ENCODE measurements at regions not wholly inside any gene's neighbourhood (a gene's known extent, or its start where the extent isn't known, plus 50 kb on each side); places are given as distances from the start of the nearest gene placed in this dataset.

GRCh38 chr3:98662699-98663098, 69.3 kb upstream of the CPOX start:
- Histone ChIP-seq H3K36me3 (replicated peaks in 1 of 2; ENCODE audit: control insufficient read depth in 2 of 2, insufficient read depth in 2 of 2, low read length in 2 of 2) (no peaks in the 10 kb centered on the region), H3K4me3 (ENCODE audit: low read length in 2 of 2) (no peak overlapping the region), H2AK5ac (ENCODE audit: low read depth, low read length) (no peak overlapping the region), H3K9ac (ENCODE audit: low read depth, low read length, poor library complexity) (no peak overlapping the region), H3K23ac (ENCODE audit: low read depth, low read length, poor library complexity) (no peak overlapping the region), H4K91ac (ENCODE audit: low read depth, low read length, poor library complexity) (no peak overlapping the region), H2BK12ac (ENCODE audit: low read length) (no peak overlapping the region), H3K4me1 (ENCODE audit: control insufficient read depth in 2 of 2, insufficient read depth in 1 of 2, low read depth in 1 of 2, low read length in 2 of 2) (no peaks in the 10 kb centered on the region), H3K9me3 (replicated peaks in 1 of 2; ENCODE audit: control insufficient read depth in 2 of 2, insufficient read depth in 1 of 2, low read depth in 1 of 2, low read length in 2 of 2) (no peaks in the 10 kb centered on the region), H3K27ac (replicated peaks; ENCODE audit: low read length) (no peak overlapping the region), H3K4me2 (ENCODE audit: insufficient read depth, low read length, poor library complexity, severe bottlenecking) (no peak overlapping the region), H2BK120ac (ENCODE audit: low read depth, low read length) (no peak overlapping the region), H3K14ac (ENCODE audit: low read length) (no peak overlapping the region), H3K27me3 (ENCODE audit: control insufficient read depth in 3 of 3, insufficient read depth in 3 of 3, low read depth in 1 of 3, low read length in 3 of 3) (peaks cover 0 to 13% (median 0%) of the 10 kb centered on the region in 3 experiments), H2AFZ (ENCODE audit: low read length) (no peak overlapping the region), H2BK15ac (ENCODE audit: low read length) (no peak overlapping the region), H3K4ac (ENCODE audit: low read length) (no peak overlapping the region), H2BK5ac (ENCODE audit: low read length) (no peak overlapping the region), H3K79me1 (ENCODE audit: low read depth, low read length) (no peaks in the 10 kb centered on the region), H3K18ac (ENCODE audit: low read length) (no peak overlapping the region), H4K8ac (ENCODE audit: low read depth, low read length) (no peak overlapping the region)
- DNase-seq (ENCODE audit: low spot score): no peak
- 100% methylated on average over 1 to 2 of the region's 4 CpGs for WGBS, 2 donors (ENCODE audit: extremely low coverage in 2 of 2, insufficient read length in 2 of 2, insufficient replicate concordance in 1 of 2)

- no peak for DNase-seq (ENCODE audit: low spot score)
- no peak overlapping the region for H2BK12ac ChIP-seq (ENCODE audit: low read length)
- H3K9ac ChIP-seq (ENCODE audit: low read depth, low read length, poor library complexity): no peak overlapping the region
- H2AK5ac ChIP-seq (ENCODE audit: low read depth, low read length): no peak overlapping the region
- no peak overlapping the region for H3K14ac ChIP-seq (ENCODE audit: low read length)
- no peak overlapping the region for H3K18ac ChIP-seq (ENCODE audit: low read length)
- H3K4me1 ChIP-seq (ENCODE audit: control insufficient read depth in 2 of 2, insufficient read depth in 1 of 2, low read depth in 1 of 2, low read length in 2 of 2): no peaks in the 10 kb centered on the region
- no peak overlapping the region for H3K4me2 ChIP-seq (ENCODE audit: insufficient read depth, low read length, poor library complexity, severe bottlenecking)
- no peaks in the 10 kb centered on the region for H3K27me3 ChIP-seq (ENCODE audit: control insufficient read depth in 3 of 3, insufficient read depth in 3 of 3, low read depth in 1 of 3, low read length in 3 of 3)
- H3K36me3 ChIP-seq (replicated peaks in 1 of 2; ENCODE audit: control insufficient read depth in 2 of 2, insufficient read depth in 2 of 2, low read length in 2 of 2): no peaks in the 10 kb centered on the region
- no peaks in the 10 kb centered on the region for H3K79me1 ChIP-seq (ENCODE audit: low read depth, low read length)
- no CpG with 5 or more reads among the region's 4 CpGs for WGBS, 2 donors (ENCODE audit: extremely low coverage in 2 of 2, insufficient read length in 2 of 2, insufficient replicate concordance in 1 of 2)
- H3K9me3 ChIP-seq (replicated peaks in 1 of 2; ENCODE audit: control insufficient read depth in 2 of 2, insufficient read depth in 1 of 2, low read depth in 1 of 2, low read length in 2 of 2): no peaks in the 10 kb centered on the region
- no peak overlapping the region for H3K27ac ChIP-seq (replicated peaks; ENCODE audit: low read length)
- no peak overlapping the region for H2AFZ ChIP-seq (ENCODE audit: low read length)
- H4K91ac ChIP-seq (ENCODE audit: low read depth, low read length, poor library complexity): no peak overlapping the region
- H2BK5ac ChIP-seq (ENCODE audit: low read length): no peak overlapping the region
- H4K8ac ChIP-seq (ENCODE audit: low read depth, low read length): no peak overlapping the region
- no peak overlapping the region for H3K4ac ChIP-seq (ENCODE audit: low read length)
- no peak overlapping the region for H3K23ac ChIP-seq (ENCODE audit: low read depth, low read length, poor library complexity)
- H2BK15ac ChIP-seq (ENCODE audit: low read length): no peak overlapping the region
- H2BK120ac ChIP-seq (ENCODE audit: low read depth, low read length): no peak overlapping the region
- H3K4me3 ChIP-seq (ENCODE audit: low read length in 2 of 2): no peak overlapping the region
Measured at GRCh38 chr3:98670020-98670419, 76.6 kb upstream of the CPOX start.

GRCh38 chr3:98679986-98680385, 83.2 kb upstream of the ST3GAL6 start:
- Histone ChIP-seq H2AK5ac (ENCODE audit: low read depth, low read length) (no peak overlapping the region), H2BK15ac (ENCODE audit: low read length) (no peak overlapping the region), H3K14ac (ENCODE audit: low read length) (no peak overlapping the region), H4K8ac (ENCODE audit: low read depth, low read length) (no peak overlapping the region), H3K27me3 (ENCODE audit: control insufficient read depth in 3 of 3, insufficient read depth in 3 of 3, low read depth in 1 of 3, low read length in 3 of 3) (no peaks in the 10 kb centered on the region), H3K18ac (ENCODE audit: low read length) (no peak overlapping the region), H2AFZ (ENCODE audit: low read length) (no peak overlapping the region), H3K4me1 (ENCODE audit: control insufficient read depth in 2 of 2, insufficient read depth in 1 of 2, low read depth in 1 of 2, low read length in 2 of 2) (no peaks in the 10 kb centered on the region), H3K79me1 (ENCODE audit: low read depth, low read length) (no peaks in the 10 kb centered on the region), H2BK120ac (ENCODE audit: low read depth, low read length) (no peak overlapping the region), H3K9ac (ENCODE audit: low read depth, low read length, poor library complexity) (no peak overlapping the region), H3K36me3 (replicated peaks in 1 of 2; ENCODE audit: control insufficient read depth in 2 of 2, insufficient read depth in 2 of 2, low read length in 2 of 2) (no peaks in the 10 kb centered on the region), H2BK5ac (ENCODE audit: low read length) (no peak overlapping the region), H2BK12ac (ENCODE audit: low read length) (no peak overlapping the region), H3K4me3 (ENCODE audit: low read length in 2 of 2) (no peak overlapping the region), H3K4me2 (ENCODE audit: insufficient read depth, low read length, poor library complexity, severe bottlenecking) (no peak overlapping the region), H3K23ac (ENCODE audit: low read depth, low read length, poor library complexity) (no peak overlapping the region), H4K91ac (ENCODE audit: low read depth, low read length, poor library complexity) (no peak overlapping the region), H3K27ac (replicated peaks; ENCODE audit: low read length) (no peak overlapping the region), H3K4ac (ENCODE audit: low read length) (no peak overlapping the region), H3K9me3 (replicated peaks in 1 of 2; ENCODE audit: control insufficient read depth in 2 of 2, insufficient read depth in 1 of 2, low read depth in 1 of 2, low read length in 2 of 2) (no peaks in the 10 kb centered on the region)
- 100% methylated on average over 1 of the region's 2 CpGs; no CpG with 5 or more reads in 1 of the 2 donors for WGBS, 2 donors (ENCODE audit: extremely low coverage in 2 of 2, insufficient read length in 2 of 2, insufficient replicate concordance in 1 of 2)
- DNase-seq (ENCODE audit: low spot score): no peak

GRCh38 chr3:98680723-98681122, 82.4 kb upstream of the ST3GAL6 start:
- H3K23ac ChIP-seq (ENCODE audit: low read depth, low read length, poor library complexity): no peak overlapping the region
- no peak overlapping the region for H3K14ac ChIP-seq (ENCODE audit: low read length)
- no peak overlapping the region for H2AFZ ChIP-seq (ENCODE audit: low read length)
- H2BK12ac ChIP-seq (ENCODE audit: low read length): no peak overlapping the region
- no peak for DNase-seq (ENCODE audit: low spot score)
- H3K27ac ChIP-seq (replicated peaks; ENCODE audit: low read length): no peak overlapping the region
- H4K8ac ChIP-seq (ENCODE audit: low read depth, low read length): no peak overlapping the region
- no peak overlapping the region for H3K4ac ChIP-seq (ENCODE audit: low read length)
- no peak overlapping the region for H3K18ac ChIP-seq (ENCODE audit: low read length)
- no peaks in the 10 kb centered on the region for H3K9me3 ChIP-seq (replicated peaks in 1 of 2; ENCODE audit: control insufficient read depth in 2 of 2, insufficient read depth in 1 of 2, low read depth in 1 of 2, low read length in 2 of 2)
- no peaks in the 10 kb centered on the region for H3K79me1 ChIP-seq (ENCODE audit: low read depth, low read length)
- no peak overlapping the region for H2BK15ac ChIP-seq (ENCODE audit: low read length)
- H3K4me1 ChIP-seq (ENCODE audit: control insufficient read depth in 2 of 2, insufficient read depth in 1 of 2, low read depth in 1 of 2, low read length in 2 of 2): no peaks in the 10 kb centered on the region
- H2BK5ac ChIP-seq (ENCODE audit: low read length): no peak overlapping the region
- H4K91ac ChIP-seq (ENCODE audit: low read depth, low read length, poor library complexity): no peak overlapping the region
- H2BK120ac ChIP-seq (ENCODE audit: low read depth, low read length): no peak overlapping the region
- no peak overlapping the region for H2AK5ac ChIP-seq (ENCODE audit: low read depth, low read length)
- no peak overlapping the region for H3K4me2 ChIP-seq (ENCODE audit: insufficient read depth, low read length, poor library complexity, severe bottlenecking)
- no CpG with 5 or more reads among the region's 5 CpGs for WGBS, 2 donors (ENCODE audit: extremely low coverage in 2 of 2, insufficient read length in 2 of 2, insufficient replicate concordance in 1 of 2)
- no peak overlapping the region for H3K9ac ChIP-seq (ENCODE audit: low read depth, low read length, poor library complexity)
- no peak overlapping the region for H3K4me3 ChIP-seq (ENCODE audit: low read length in 2 of 2)
- no peaks in the 10 kb centered on the region for H3K36me3 ChIP-seq (replicated peaks in 1 of 2; ENCODE audit: control insufficient read depth in 2 of 2, insufficient read depth in 2 of 2, low read length in 2 of 2)
- no peaks in the 10 kb centered on the region for H3K27me3 ChIP-seq (ENCODE audit: control insufficient read depth in 3 of 3, insufficient read depth in 3 of 3, low read depth in 1 of 3, low read length in 3 of 3)

Data from neuronal stem cell (in vitro differentiated cells).